ENCODE measurements at regions not wholly inside any gene's neighbourhood (a gene's known extent, or its start where the extent isn't known, plus 50 kb on each side); places are given as distances from the start of the nearest gene placed in this dataset.

GRCh38 chr10:29950391-29950790, 109.0 kb downstream of the JCAD start:
- H3K36me3 ChIP-seq (ENCODE audit: control insufficient read depth in 2 of 2, insufficient read depth in 2 of 2, low read length in 1 of 2): no peaks in the 10 kb centered on the region
- RAD21 ChIA-PET (ENCODE audit: unreplicated experiment): no interaction called here
- no peaks in the 10 kb centered on the region for H3K27me3 ChIP-seq (replicated peaks in 1 of 2; ENCODE audit: control insufficient read depth in 2 of 2, insufficient read depth in 2 of 2, low read length in 1 of 2)
- H3K4me1 ChIP-seq (ENCODE audit: control insufficient read depth, insufficient read depth, low read length): no peaks in the 10 kb centered on the region
- 48% methylated on average over 5 of the region's 5 CpGs for WGBS (ENCODE audit: insufficient coverage, insufficient replicate concordance, low lambda C conversion rate, missing lambda C conversion rate)
- H3K27ac ChIP-seq (ENCODE audit: control insufficient read depth, insufficient read depth): no peak overlapping the region
- no peak overlapping the region for H3K4me2 ChIP-seq (ENCODE audit: control insufficient read depth, insufficient read depth)
- no peak overlapping the region for H3K4me3 ChIP-seq
- H3K9me3 ChIP-seq (replicated peaks; ENCODE audit: control insufficient read depth, insufficient read depth, low read length): no peaks in the 10 kb centered on the region
- ATAC-seq (no peak), FAIRE-seq (no peak), DNase-seq (ENCODE audit: low read depth, low spot score) (no peak)
- intact Hi-C loops (cut with micrococcal nuclease; ENCODE audit: unreplicated experiment): no loop called here
- H4K20me1 ChIP-seq (ENCODE audit: control insufficient read depth, insufficient read depth): no peaks in the 10 kb centered on the region
- POLR2A ChIA-PET: no interaction called here
- BruUV-seq (replicated peaks): no TSS peak
- no peak overlapping the region for H2AFZ ChIP-seq (ENCODE audit: control insufficient read depth, low read depth, low read length)
- H3K79me2 ChIP-seq (ENCODE audit: control insufficient read depth, insufficient read depth, low read length): no peaks in the 10 kb centered on the region
- TF ChIP-seq ZNF274 (IDR thresholded peaks at IDR 0.05; ENCODE audit: insufficient read depth, insufficient read length): no peak
- no peak for TF ChIP-seq NBN (IDR thresholded peaks at IDR 0.05)
- no peak for TF ChIP-seq HDAC2 (IDR thresholded peaks at IDR 0.05)
- TF ChIP-seq IKZF2 (IDR thresholded peaks at IDR 0.05): no peak
- no peak for TF ChIP-seq ZSCAN29 (IDR thresholded peaks at IDR 0.05)
- TF ChIP-seq BACH1 (IDR thresholded peaks at IDR 0.05; ENCODE audit: borderline replicate concordance): no peak
- no peak for TF ChIP-seq PKNOX1 (IDR thresholded peaks at IDR 0.05)
- TF ChIP-seq CEBPZ (IDR thresholded peaks at IDR 0.05; ENCODE audit: low read depth, low read length): no peak
- no peak for TF ChIP-seq KDM1A (IDR thresholded peaks at IDR 0.05; ENCODE audit: borderline replicate concordance)
- TF ChIP-seq SMAD5 (IDR thresholded peaks at IDR 0.05; ENCODE audit: low read depth): no peak
- TF ChIP-seq FOS (IDR thresholded peaks at IDR 0.05; ENCODE audit: borderline replicate concordance, extremely low read depth, insufficient read length): no peak
- TF ChIP-seq POLR2AphosphoS5 (IDR thresholded peaks at IDR 0.05; ENCODE audit: low read length): no peak
- no peak for TF ChIP-seq PAX8 (IDR thresholded peaks at IDR 0.05)
- TF ChIP-seq PBX3 (IDR thresholded peaks at IDR 0.05; ENCODE audit: insufficient replicate concordance, low read depth, low read length): no peak
- no peak for TF ChIP-seq SIX5 (IDR thresholded peaks at IDR 0.05; ENCODE audit: low read depth, low read length, severe bottlenecking)
- no peak for TF ChIP-seq RBBP5 (conservative IDR thresholded peaks at IDR 0.05)
- no peak overlapping the region for H3K9ac ChIP-seq (ENCODE audit: control insufficient read depth, insufficient read depth, low read length)
- in situ Hi-C loops (cut with MboI): no loop called here
- SMC1A ChIA-PET (ENCODE audit: uncharacterized antibody, unreplicated experiment): no interaction called here
- CTCF ChIA-PET: no interaction called here
